T-helper 17 cell (primary cell): ENCODE measurements at regions not wholly inside any gene's neighbourhood (a gene's known extent, or its start where the extent isn't known, plus 50 kb on each side); places are given as distances from the start of the nearest gene placed in this dataset.
A peak's percentile ranks its signal among the peaks of the same experiment; 100 is the strongest.
"Not testable (repeated sequence)": the region's sequence is repeated elsewhere in the genome, so short reads cannot be mapped to it uniquely, and the experiment has no call there.

ENCODE experiments used
- ATAC-seq: fragments of 150-1000 bp; cut with Tn5 transposase; 2 replicates; pipeline ENCODE4 v1.10.0; 2021; ENCODE audit warnings: mild to moderate bottlenecking, moderate library complexity
- DNase-seq, 3 donors: peaks; one replicate each; pipeline versions ENCODE4 v3.0.0 to v3.0.0-alpha.2; 2020 to 2021
- H3K9me3 ChIP-seq: one replicate; pipeline ENCODE4 v1.7.0; 2013; ENCODE audit warnings: low read length, mild to moderate bottlenecking; ENCODE audit not compliant: control insufficient read depth, poor library complexity, severe bottlenecking
- H3K27ac Mint-ChIP-seq: one replicate; pipeline ENCODE4 v1.8.0; 2022; ENCODE audit warnings: mild to moderate bottlenecking, moderate library complexity, mixed read lengths
- H3K27me3 Mint-ChIP-seq: one replicate; pipeline ENCODE4 v1.8.0; 2022; ENCODE audit warnings: mixed read lengths
- H3K36me3 Mint-ChIP-seq: one replicate; pipeline ENCODE4 v1.8.0; 2022; ENCODE audit warnings: low read depth, mixed read lengths
- H3K4me1 Mint-ChIP-seq: one replicate; pipeline ENCODE4 v1.8.0; 2022; ENCODE audit warnings: mild to moderate bottlenecking, mixed read lengths
- H3K4me3 Mint-ChIP-seq: one replicate; pipeline ENCODE4 v1.8.0; 2022; ENCODE audit warnings: mild to moderate bottlenecking, moderate library complexity, mixed read lengths

- H3K36me3 Mint-ChIP-seq: peaks cover 3% of the 10 kb centered on the region
- ATAC-seq (no peak), DNase-seq (no peak)
- H3K4me1 Mint-ChIP-seq: peaks cover 7% of the 10 kb centered on the region
- no peak overlapping the region for H3K27ac Mint-ChIP-seq
- H3K27me3 Mint-ChIP-seq: peaks cover 7% of the 10 kb centered on the region
- no peaks in the 10 kb centered on the region for H3K9me3 ChIP-seq
- H3K4me3 Mint-ChIP-seq: no peak overlapping the region
These were observed 96.0 kb upstream of the VGLL4 start for GRCh38 chr3:11739706-11740105.

GRCh38 chr3:11739123-11739522 lies 95.4 kb upstream of the VGLL4 start:
- Mint-ChIP-seq H3K4me3 (no peak overlapping the region), H3K27ac (no peak overlapping the region), H3K27me3 (peaks cover 7% of the 10 kb centered on the region), H3K36me3 (peaks cover 3% of the 10 kb centered on the region), H3K4me1 (peaks cover 7% of the 10 kb centered on the region)
- DNase-seq (no peak), ATAC-seq (no peak)
- H3K9me3 ChIP-seq: no peaks in the 10 kb centered on the region

GRCh38 chr3:11737742-11738141 lies 94.0 kb upstream of the VGLL4 start:
- H3K4me1 Mint-ChIP-seq: peaks cover 7% of the 10 kb centered on the region
- no peak overlapping the region for H3K27ac Mint-ChIP-seq
- H3K9me3 ChIP-seq: no peaks in the 10 kb centered on the region
- no peak for ATAC-seq
- H3K36me3 Mint-ChIP-seq: peaks cover 3% of the 10 kb centered on the region
- no peak overlapping the region for H3K4me3 Mint-ChIP-seq
- H3K27me3 Mint-ChIP-seq: peaks cover 7% of the 10 kb centered on the region
- DNase-seq: no peak

DNA sequence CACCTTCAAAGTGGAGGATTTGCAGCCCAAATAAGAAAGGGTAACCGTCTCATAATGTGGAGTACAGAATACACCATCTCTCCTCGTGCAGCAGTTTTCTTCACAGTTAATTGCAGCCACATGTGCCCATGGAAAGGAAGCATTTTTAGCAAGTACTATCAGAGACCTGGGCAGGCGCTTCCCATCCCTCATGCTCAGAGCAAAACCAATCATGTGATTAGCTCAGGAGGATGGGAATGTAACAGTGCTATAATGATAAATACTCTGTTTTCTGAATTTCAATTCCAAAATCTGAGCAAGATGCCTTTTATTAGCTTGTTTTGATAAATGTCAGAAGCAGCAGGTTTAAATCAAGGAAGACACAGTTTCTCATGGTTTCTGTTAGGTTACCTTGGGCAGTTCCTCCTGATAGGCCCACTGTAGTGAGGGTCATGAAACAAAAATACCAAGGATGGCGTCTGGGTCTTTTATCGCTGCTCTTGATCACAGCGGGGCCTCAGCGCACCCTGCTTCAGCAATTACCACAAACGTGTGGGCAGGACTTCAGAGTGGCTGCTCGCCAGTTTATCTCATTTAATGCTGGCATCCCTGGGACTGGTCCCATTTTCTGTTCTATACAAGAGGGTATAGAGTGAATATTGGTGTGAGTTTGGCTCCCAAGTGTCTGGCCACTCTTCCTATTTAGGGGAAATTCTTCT lies 92.6 kb upstream of the VGLL4 start:
- Mint-ChIP-seq H3K27ac (no peak overlapping the region), H3K4me1 (peaks cover 7% of the 10 kb centered on the region), H3K4me3 (no peak overlapping the region), H3K27me3 (peaks cover 12% of the 10 kb centered on the region), H3K36me3 (peaks cover 3% of the 10 kb centered on the region)
- DNase-seq: no peak
- no peaks in the 10 kb centered on the region for H3K9me3 ChIP-seq
- ATAC-seq: no peak

GRCh38 chr3:11735638-11736037 lies 91.9 kb upstream of the VGLL4 start:
- H3K4me3 Mint-ChIP-seq: peak overlapping the region; percentile 64
- peak overlapping the region; percentile 81 for H3K27ac Mint-ChIP-seq
- DNase-seq: no peak
- peak; percentile 50 for ATAC-seq
- H3K9me3 ChIP-seq: no peaks in the 10 kb centered on the region
- H3K36me3 Mint-ChIP-seq: peaks cover 3% of the 10 kb centered on the region
- peaks cover 7% of the 10 kb centered on the region for H3K4me1 Mint-ChIP-seq
- H3K27me3 Mint-ChIP-seq: peaks cover 12% of the 10 kb centered on the region

GRCh38 chr3:11735111-11735510 lies 91.4 kb upstream of the VGLL4 start:
- not testable (repeated sequence) for DNase-seq, H3K4me1 Mint-ChIP-seq, H3K36me3 Mint-ChIP-seq, ATAC-seq, H3K9me3 ChIP-seq
- Mint-ChIP-seq H3K27ac (peak overlapping the region; percentile 81), H3K27me3 (peaks cover 12% of the 10 kb centered on the region), H3K4me3 (peak overlapping the region; percentile 64)

- Mint-ChIP-seq H3K4me3 (no peak overlapping the region), H3K36me3 (peaks cover 3% of the 10 kb centered on the region)
These were observed 90.2 kb upstream of the VGLL4 start for GRCh38 chr3:11733914-11734313.

GRCh38 chr3:11727207-11727606 lies 83.5 kb upstream of the VGLL4 start:
- ATAC-seq: no peak
- no peaks in the 10 kb centered on the region for H3K9me3 ChIP-seq
- Mint-ChIP-seq H3K4me3 (no peak overlapping the region), H3K4me1 (peaks cover 6% of the 10 kb centered on the region), H3K27ac (no peak overlapping the region), H3K36me3 (peaks cover 3% of the 10 kb centered on the region), H3K27me3 (peaks cover 17% of the 10 kb centered on the region)
- DNase-seq: no peak

More at GRCh38 chr3:11733914-11734313, 90.2 kb upstream of the VGLL4 start:
- ATAC-seq (no peak), DNase-seq (no peak)
- H3K27ac Mint-ChIP-seq: no peak overlapping the region
- H3K9me3 ChIP-seq: no peaks in the 10 kb centered on the region
- peaks cover 5% of the 10 kb centered on the region for H3K4me1 Mint-ChIP-seq
- H3K27me3 Mint-ChIP-seq: peaks cover 9% of the 10 kb centered on the region

GRCh38 chr3:11726146-11726545 lies 82.4 kb upstream of the VGLL4 start:
- H3K9me3 ChIP-seq: no peaks in the 10 kb centered on the region
- Mint-ChIP-seq H3K36me3 (peaks cover 3% of the 10 kb centered on the region), H3K27ac (no peak overlapping the region), H3K4me3 (peak overlapping the region; percentile 36), H3K27me3 (peaks cover 20% of the 10 kb centered on the region), H3K4me1 (peaks cover 6% of the 10 kb centered on the region)
- no peak for ATAC-seq
- DNase-seq: no peak

DNA sequence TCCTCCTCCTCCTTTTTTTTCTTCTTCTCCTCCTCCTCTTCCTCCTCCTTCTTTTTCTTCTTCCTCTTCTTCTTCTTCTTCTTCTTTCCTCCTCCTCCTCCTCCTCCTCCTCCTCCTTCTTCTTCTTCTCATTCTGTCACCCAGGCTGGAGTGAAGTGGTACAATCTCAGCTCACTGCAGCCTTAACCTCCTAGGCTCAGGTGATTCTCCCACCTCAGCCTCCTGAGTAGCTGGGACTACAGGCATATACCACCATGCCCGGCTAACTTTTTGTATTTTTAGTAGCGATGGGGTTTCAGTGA lies 81.6 kb upstream of the VGLL4 start:
- H3K36me3 Mint-ChIP-seq, H3K27ac Mint-ChIP-seq, DNase-seq, ATAC-seq, H3K9me3 ChIP-seq: not testable (repeated sequence)
- Mint-ChIP-seq H3K4me1 (peaks cover 12% of the 10 kb centered on the region), H3K27me3 (peaks cover 20% of the 10 kb centered on the region), H3K4me3 (peak overlapping the region; percentile 67)

- no peak for DNase-seq
- peaks cover 20% of the 10 kb centered on the region for H3K27me3 Mint-ChIP-seq
These were observed 81.1 kb upstream of the VGLL4 start for GRCh38 chr3:11724615-11725339.

GRCh38 chr3:11721479-11721878 lies 77.8 kb upstream of the VGLL4 start:
- peaks cover 23% of the 10 kb centered on the region for H3K4me1 Mint-ChIP-seq
- peaks cover 3% of the 10 kb centered on the region for H3K36me3 Mint-ChIP-seq
- no peak overlapping the region for H3K27ac Mint-ChIP-seq
- ATAC-seq (no peak), DNase-seq (no peak)
- peak overlapping the region; percentile 97 for H3K4me3 Mint-ChIP-seq
- no peaks in the 10 kb centered on the region for H3K9me3 ChIP-seq
- H3K27me3 Mint-ChIP-seq: peaks cover 20% of the 10 kb centered on the region

More at GRCh38 chr3:11724615-11725339, 81.1 kb upstream of the VGLL4 start:
- H3K9me3 ChIP-seq: no peaks in the 10 kb centered on the region
- Mint-ChIP-seq H3K36me3 (peaks cover 3% of the 10 kb centered on the region), H3K4me1 (peaks cover 14% of the 10 kb centered on the region), H3K4me3 (peak overlapping the region; percentile 67), H3K27ac (no peak overlapping the region)
- ATAC-seq: no peak

DNA sequence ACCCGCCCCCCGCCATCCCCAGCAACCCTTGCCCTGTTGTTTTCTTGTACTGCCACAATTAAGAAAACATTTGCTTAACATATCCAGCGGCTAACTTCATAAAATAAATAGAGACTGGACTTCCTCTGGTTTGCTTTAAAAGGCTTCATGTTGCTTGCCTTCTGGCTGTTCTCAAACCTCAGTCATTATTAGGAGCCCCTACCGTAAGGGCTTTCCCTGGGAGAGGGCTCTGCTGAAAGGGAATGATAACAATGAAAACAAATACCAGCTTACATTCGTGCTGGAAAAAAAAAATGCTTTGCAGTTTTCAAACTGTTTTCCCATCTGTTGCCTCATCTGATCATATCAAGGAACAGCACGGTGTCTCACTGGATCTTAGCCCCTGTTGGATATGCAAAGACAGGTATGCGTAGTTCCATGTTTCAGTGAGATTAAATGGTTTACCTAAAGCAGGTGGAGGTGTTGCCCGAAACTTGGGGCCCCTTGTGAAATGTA lies 77.2 kb upstream of the VGLL4 start:
- peaks cover 23% of the 10 kb centered on the region for H3K4me1 Mint-ChIP-seq
- H3K36me3 Mint-ChIP-seq: peaks cover 3% of the 10 kb centered on the region
- DNase-seq: no peak
- peak overlapping the region; percentile 97 for H3K4me3 Mint-ChIP-seq
- H3K9me3 ChIP-seq: no peaks in the 10 kb centered on the region
- H3K27me3 Mint-ChIP-seq: peaks cover 16% of the 10 kb centered on the region
- peak overlapping the region; percentile 78 for H3K27ac Mint-ChIP-seq
- no peak for ATAC-seq
